Stimulated activated CD4-positive, alpha-beta T cell treated with anti-CD3 and anti-CD28 coated beads, Interleukin-4, amount 100 ng/mL, for 24 hours (primary cell): ENCODE measurements at regions not wholly inside any gene's neighbourhood (a gene's known extent, or its start where the extent isn't known, plus 50 kb on each side); places are given as distances from the start of the nearest gene placed in this dataset.

ENCODE experiments used
- DNase-seq: peaks from one replicate; pipeline ENCODE4 v3.0.0-alpha.2; 2020

- DNase-seq = no peak
Measured at GRCh38 chr4:37126051-37126450, 118.5 kb upstream of the NWD2 start.

GRCh38 chr4:37130465-37130864, 114.1 kb upstream of the NWD2 start:
- DNase-seq = no peak

GRCh38 chr4:37132351-37132974, 112.1 kb upstream of the NWD2 start:
- DNase-seq = no peak

GRCh38 chr4:37132975-37133360, 111.6 kb upstream of the NWD2 start:
- DNase-seq = no peak

- DNase-seq = no peak
Measured at GRCh38 chr4:37138019-37138653, 106.4 kb upstream of the NWD2 start.

GRCh38 chr4:37138789-37139188, 105.8 kb upstream of the NWD2 start:
- DNase-seq = no peak

- no peak for DNase-seq
Measured at GRCh38 chr4:37139987-37140386, 104.6 kb upstream of the NWD2 start.

- no peak for DNase-seq
Measured at GRCh38 chr4:37146260-37146659, 98.3 kb upstream of the NWD2 start.

- DNase-seq = no peak
Measured at GRCh38 chr4:37157476-37158167, 86.9 kb upstream of the NWD2 start.

GRCh38 chr4:37160653-37161052, 83.9 kb upstream of the NWD2 start:
- DNase-seq = no peak

- no peak for DNase-seq
Measured at GRCh38 chr4:37165844-37166243, 78.7 kb upstream of the NWD2 start.

- DNase-seq = no peak
Measured at GRCh38 chr4:37169956-37170355, 74.6 kb upstream of the NWD2 start.

- DNase-seq = no peak
Measured at GRCh38 chr4:37188100-37188499, 56.4 kb upstream of the NWD2 start.
